ENCODE measurements at regions not wholly inside any gene's neighbourhood (a gene's known extent, or its start where the extent isn't known, plus 50 kb on each side); places are given as distances from the start of the nearest gene placed in this dataset.
"Not testable (repeated sequence)": the region's sequence is repeated elsewhere in the genome, so short reads cannot be mapped to it uniquely, and the experiment has no call there.

DNA sequence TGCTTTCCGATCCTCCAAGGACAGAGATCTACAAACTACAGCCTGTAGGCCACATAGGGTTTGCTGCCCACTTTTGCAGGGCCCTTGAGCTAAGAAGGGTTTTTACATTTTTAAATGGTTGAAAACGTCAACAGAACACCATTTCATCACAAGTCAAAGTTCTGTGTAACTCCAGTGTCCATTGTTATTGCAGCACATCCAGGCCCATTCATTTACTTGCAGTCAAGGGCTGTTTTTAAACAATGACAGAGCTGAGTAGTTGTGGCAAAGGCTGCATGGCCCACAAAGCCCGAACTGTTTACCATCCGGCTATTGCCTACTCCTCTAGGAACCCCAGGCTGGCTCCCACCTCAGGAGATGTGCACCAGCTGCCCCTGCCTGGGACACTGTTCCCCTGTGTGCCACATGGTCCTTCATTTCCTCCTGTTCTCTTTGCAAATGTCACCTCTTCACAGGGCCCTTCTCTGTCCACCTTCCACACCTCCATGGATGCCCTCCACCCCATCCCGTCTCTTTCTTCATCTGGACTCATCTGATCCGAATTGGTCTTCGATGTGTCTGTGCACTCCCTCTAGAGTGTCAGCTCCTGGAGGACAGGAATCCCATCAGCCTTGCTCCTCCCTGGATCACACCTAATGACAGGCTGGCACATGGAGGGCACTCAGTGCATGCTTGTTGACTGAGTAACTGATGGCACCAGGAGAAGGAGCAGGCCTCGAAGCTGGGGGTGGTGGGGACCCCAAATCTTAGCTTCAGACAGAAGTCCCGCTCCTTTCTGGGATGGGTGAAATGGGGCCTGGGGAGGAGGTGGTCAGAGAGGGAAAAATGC is 69.5 kb upstream of the IQSEC1 start:
- no peak for DNase-seq (ENCODE audit: low read depth in 1 of 2, low spot score in 2 of 2)
- H3K9me3 ChIP-seq (replicated peaks), result no peaks in the 10 kb centered on the region
- H3K4me1 ChIP-seq (replicated peaks), result no peaks in the 10 kb centered on the region
- no peaks in the 10 kb centered on the region for H3K27me3 ChIP-seq (replicated peaks)
- H3K27ac ChIP-seq, result no peak overlapping the region
- no peak overlapping the region for H3K4me3 ChIP-seq
- H3K36me3 ChIP-seq, result no peaks in the 10 kb centered on the region

DNA sequence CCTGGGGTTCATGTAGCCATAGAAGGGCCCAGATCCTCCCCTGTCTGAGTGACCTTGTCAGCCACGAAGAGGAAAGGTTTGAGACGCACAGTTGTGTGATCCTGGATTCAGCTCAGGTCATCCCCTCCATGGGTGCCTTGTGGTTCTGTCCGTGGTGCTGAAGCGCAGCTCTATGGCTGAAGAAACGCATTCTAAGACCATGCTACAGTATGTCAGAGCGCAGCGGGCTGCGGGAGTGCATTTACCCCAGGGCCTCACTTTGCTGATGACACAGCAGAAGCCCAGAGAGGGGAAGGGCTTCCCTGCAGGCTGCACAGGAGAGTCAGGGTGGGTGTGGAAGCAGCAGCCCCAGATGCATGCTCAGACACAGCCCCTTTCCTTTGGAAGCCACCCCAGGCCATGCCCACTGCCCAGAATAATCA is 68.8 kb upstream of the IQSEC1 start:
- Histone ChIP-seq H3K4me3 (no peak overlapping the region), H3K27ac (no peak overlapping the region), H3K27me3 (replicated peaks) (no peaks in the 10 kb centered on the region), H3K9me3 (replicated peaks) (no peaks in the 10 kb centered on the region), H3K36me3 (no peaks in the 10 kb centered on the region), H3K4me1 (replicated peaks) (no peaks in the 10 kb centered on the region)
- DNase-seq (ENCODE audit: low read depth in 1 of 2, low spot score in 2 of 2), result no peak

DNA sequence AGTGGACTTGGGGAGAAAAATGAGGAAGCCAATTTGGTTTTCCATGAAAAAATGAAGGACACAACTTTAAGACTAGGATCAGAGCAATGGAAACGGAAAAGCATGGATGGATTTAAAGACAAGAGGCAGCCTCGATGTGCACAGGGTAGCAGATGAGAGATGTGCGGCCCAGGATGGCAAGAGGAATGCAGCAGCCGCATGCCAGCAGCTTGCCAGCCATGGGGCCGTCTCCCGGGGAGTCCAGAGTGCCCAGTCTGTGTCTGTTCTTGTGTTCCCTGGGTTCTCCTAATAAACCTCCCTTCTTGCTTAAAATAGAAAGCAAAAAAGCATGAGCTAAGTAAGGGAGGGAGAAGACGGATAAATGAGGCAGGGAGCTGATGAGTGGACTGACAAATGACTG is 68.0 kb upstream of the IQSEC1 start:
- H3K27me3 ChIP-seq (replicated peaks), result no peaks in the 10 kb centered on the region
- no peaks in the 10 kb centered on the region for H3K9me3 ChIP-seq (replicated peaks)
- no peaks in the 10 kb centered on the region for H3K4me1 ChIP-seq (replicated peaks)
- H3K4me3 ChIP-seq, result no peak overlapping the region
- DNase-seq (ENCODE audit: low read depth in 1 of 2, low spot score in 2 of 2), result no peak
- no peaks in the 10 kb centered on the region for H3K36me3 ChIP-seq
- H3K27ac ChIP-seq, result no peak overlapping the region

DNA sequence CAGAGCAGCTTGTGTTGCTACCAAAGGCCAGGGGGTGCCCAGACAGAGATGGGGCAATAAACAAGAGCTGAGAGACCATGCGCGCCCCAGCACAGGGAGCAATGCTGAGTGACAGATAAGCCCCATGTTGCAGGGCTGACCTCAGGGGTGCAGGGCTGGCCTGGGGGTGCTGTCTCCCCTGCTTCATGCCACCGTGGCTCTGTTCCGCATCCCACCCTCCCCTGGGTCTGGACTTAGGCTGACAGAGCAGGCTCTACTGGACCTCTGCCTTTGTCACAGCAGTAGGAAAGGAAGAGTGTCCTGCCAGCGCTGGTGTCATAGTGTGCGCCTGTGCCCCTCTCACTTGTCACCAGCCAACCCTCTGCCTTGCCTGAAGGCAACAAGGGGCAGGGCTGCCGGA is 67.4 kb upstream of the IQSEC1 start:
- Histone ChIP-seq H3K27me3 (replicated peaks) (no peaks in the 10 kb centered on the region), H3K9me3 (replicated peaks) (no peaks in the 10 kb centered on the region), H3K36me3 (no peaks in the 10 kb centered on the region), H3K4me1 (replicated peaks) (no peaks in the 10 kb centered on the region), H3K4me3 (no peak overlapping the region), H3K27ac (no peak overlapping the region)
- no peak for DNase-seq (ENCODE audit: low read depth in 1 of 2, low spot score in 2 of 2)

DNA sequence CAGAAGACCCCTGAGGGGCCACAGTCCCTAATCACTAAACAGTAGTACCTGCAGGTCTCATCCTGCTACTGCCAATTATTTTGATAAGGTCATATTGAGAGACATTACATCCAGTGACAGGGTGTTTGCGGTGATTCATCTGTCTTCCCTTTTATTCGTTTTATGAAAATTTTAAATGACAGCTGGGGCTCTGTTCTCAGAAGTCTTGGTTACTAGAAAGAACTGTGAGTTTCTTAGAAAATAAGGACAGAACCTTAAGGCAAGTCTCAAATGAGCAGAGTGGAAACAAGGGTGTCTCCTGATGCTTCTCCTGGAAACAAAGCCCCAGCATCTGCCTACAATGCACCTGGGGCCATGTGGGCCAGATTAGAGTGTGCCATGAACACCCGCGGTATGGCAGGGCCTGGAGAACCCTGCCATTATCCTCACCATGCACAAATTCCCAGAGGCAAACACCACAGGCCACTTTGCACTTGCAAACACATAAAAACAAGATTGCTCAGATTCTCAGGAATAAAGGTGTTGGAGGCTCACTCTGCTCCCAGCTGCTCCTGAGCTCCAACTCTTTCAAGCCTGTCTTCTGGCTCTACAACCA is 66.3 kb upstream of the IQSEC1 start:
- no peak for DNase-seq (ENCODE audit: low read depth in 1 of 2, low spot score in 2 of 2)
- no peaks in the 10 kb centered on the region for H3K9me3 ChIP-seq (replicated peaks)
- H3K4me1 ChIP-seq (replicated peaks), result no peaks in the 10 kb centered on the region
- no peaks in the 10 kb centered on the region for H3K36me3 ChIP-seq
- no peak overlapping the region for H3K4me3 ChIP-seq
- H3K27ac ChIP-seq, result no peak overlapping the region
- H3K27me3 ChIP-seq (replicated peaks), result no peaks in the 10 kb centered on the region

DNA sequence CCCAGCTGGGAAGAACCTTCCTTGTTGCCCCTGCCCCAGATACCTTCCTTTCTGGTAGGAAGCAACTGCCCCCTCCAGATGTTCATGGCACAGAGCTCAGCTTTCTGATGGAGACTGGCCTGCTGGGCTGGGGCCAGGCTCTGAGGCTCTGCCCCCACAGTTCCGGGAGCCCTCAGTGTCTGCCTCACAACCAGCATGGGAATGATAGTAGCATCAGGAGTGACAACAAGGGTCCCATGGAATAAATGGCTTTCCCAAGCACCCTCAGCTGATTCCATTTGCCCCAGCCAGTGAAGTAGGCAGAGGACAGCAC is 65.6 kb upstream of the IQSEC1 start:
- H3K27me3 ChIP-seq (replicated peaks), result no peaks in the 10 kb centered on the region
- no peaks in the 10 kb centered on the region for H3K4me1 ChIP-seq (replicated peaks)
- no peaks in the 10 kb centered on the region for H3K9me3 ChIP-seq (replicated peaks)
- H3K36me3 ChIP-seq, result no peaks in the 10 kb centered on the region
- H3K27ac ChIP-seq, result no peak overlapping the region
- no peak for DNase-seq (ENCODE audit: low read depth in 1 of 2, low spot score in 2 of 2)
- H3K4me3 ChIP-seq, result no peak overlapping the region

DNA sequence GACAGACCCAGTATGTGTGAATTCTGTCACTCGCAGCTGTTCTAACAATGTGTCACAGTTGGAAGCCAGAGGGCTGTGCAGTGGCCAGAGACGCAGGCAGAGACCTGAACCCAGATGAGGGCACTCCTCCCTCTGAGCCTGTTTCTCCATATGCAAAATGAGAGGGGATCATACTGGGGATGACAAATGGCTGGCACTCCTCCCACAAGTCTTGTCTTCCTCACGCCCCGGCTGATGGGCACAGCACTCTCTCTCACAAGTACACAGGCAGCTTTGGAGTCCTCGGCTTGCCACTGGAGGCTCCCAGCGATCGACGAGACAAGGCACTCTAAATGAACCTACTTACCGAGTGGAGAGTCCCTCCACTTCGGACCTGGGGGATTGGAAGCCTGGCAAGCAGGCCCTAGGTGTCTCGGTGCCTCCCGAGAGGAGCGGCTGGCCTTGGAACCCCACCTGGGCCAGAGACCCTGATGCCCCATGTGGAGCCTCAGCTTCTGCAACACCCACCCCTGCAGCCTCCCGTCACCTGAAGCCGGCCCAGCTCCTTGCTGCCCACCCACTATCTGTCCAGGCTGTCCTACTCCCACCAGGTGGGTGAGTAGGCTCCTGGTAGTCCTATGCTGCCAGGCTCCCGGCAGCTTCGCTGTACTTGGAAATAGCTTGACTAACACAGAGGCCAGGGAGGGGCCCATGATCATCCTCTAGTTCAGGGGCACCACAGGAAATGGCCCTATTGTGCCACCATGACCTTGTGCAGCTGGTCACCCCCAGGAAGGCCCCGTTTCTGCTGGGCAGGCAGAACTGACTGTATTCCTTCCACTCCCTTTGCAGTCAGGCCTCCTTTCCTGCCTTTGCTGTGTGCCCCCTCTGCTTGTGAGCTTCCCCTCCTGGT is 65.0 kb upstream of the IQSEC1 start:
- Histone ChIP-seq H3K27ac (no peak overlapping the region), H3K36me3 (no peaks in the 10 kb centered on the region), H3K4me1 (replicated peaks) (no peaks in the 10 kb centered on the region), H3K9me3 (replicated peaks) (no peaks in the 10 kb centered on the region), H3K27me3 (replicated peaks) (no peaks in the 10 kb centered on the region), H3K4me3 (no peak overlapping the region)
- DNase-seq (ENCODE audit: low read depth in 1 of 2, low spot score in 2 of 2), result no peak

DNA sequence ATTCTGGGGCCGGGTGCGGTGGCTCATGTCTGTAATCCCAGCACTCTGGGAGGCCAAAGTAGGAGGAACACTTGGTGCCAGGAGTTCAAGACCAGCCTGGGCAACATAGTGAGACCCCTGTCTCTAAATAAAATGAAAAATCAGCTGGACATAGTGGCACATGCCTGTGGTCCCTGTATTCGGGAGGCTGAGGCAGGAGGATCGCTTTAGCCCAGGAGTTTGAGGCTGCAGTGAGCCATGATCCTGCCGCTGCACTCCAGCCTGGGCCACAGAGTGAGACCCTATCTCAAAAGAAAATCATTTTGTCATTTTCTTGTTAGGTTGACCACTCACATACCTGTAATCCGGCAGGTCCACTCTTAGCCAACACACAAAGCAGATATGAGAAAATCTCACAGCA is 63.6 kb upstream of the IQSEC1 start:
- H3K4me3 ChIP-seq; H3K36me3 ChIP-seq; DNase-seq (ENCODE audit: low read depth in 1 of 2, low spot score in 2 of 2); H3K27me3 ChIP-seq (replicated peaks); H3K27ac ChIP-seq; H3K4me1 ChIP-seq (replicated peaks); H3K9me3 ChIP-seq (replicated peaks): not testable (repeated sequence)

DNA sequence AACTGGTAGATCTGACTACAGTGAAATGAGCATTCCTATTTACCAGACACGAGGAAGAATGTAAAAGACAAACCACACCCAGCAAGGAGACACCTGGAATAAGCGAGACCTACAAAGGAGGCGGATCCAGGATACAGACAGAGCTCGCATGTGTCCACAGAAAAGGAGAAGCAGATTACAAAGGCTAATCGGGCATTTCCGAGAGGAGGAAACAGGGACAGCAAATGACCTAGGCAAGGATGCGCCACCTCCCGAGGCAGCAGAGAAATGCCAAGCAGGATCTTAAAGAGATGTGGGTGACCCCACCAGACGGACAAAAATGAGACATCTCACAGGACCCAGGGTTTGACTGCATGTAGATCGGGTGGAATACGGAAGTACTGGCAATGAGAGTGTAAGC is 63.2 kb upstream of the IQSEC1 start:
- Histone ChIP-seq H3K9me3 (replicated peaks) (no peaks in the 10 kb centered on the region), H3K27me3 (replicated peaks) (no peaks in the 10 kb centered on the region), H3K4me3 (no peak overlapping the region), H3K4me1 (replicated peaks) (no peaks in the 10 kb centered on the region), H3K36me3 (no peaks in the 10 kb centered on the region), H3K27ac (no peak overlapping the region)
- no peak for DNase-seq (ENCODE audit: low read depth in 1 of 2, low spot score in 2 of 2)

DNA sequence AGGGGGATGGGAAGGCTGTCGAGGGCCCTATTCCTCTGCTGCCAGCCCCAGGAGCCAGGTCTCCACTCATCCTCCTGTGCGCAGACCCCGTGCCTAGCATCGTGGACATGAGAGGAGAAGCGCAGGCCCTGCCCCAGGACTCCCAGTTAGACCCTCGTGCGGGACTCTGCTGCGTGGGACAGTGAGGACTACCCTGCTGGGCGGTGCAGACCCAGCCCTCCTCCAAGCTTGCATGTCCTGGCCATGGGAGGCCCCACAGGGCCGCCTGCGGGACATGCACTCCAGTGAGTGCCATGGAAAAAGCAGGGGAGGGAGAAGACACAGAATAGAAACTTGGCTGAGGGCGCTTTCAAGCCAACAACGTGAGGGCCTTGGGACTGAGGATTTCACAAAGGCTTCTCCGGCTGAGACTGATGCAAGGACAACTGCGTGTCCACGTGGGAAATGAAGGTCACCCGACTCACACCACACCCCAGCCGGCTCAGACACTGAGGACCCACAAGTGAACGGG is 62.6 kb upstream of the IQSEC1 start:
- Histone ChIP-seq H3K4me3 (no peak overlapping the region), H3K27ac (no peak overlapping the region), H3K36me3 (no peaks in the 10 kb centered on the region), H3K4me1 (replicated peaks) (no peaks in the 10 kb centered on the region), H3K9me3 (replicated peaks) (no peaks in the 10 kb centered on the region), H3K27me3 (replicated peaks) (no peaks in the 10 kb centered on the region)
- no peak for DNase-seq (ENCODE audit: low read depth in 1 of 2, low spot score in 2 of 2)

DNA sequence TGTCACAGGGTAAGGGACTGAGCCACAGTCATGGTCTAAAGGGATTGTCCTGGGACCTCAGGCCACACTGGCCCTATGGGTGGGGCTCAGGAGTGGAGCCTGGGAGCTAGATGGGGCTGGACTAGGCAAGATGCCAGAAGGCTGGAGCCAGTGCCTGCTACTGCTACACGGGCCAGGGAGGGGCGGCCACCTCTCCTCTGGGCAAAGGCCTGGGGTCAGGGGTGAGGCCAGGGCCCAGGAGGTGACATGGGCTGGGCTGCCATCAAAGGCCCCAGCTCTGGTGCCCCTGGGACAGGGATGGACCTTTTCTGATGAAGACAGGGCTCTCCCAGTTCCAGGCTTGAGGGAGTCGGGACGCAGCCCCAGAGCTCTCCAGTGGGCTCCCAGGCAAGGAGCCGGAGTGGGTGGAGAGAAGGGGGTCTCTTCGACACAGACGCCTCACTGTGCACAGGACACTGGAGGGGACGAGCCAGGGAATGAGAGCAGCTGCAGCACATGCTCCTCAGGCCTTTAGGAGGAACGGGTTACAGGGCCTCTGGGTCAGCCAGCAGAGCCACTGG is 62.1 kb upstream of the IQSEC1 start:
- Histone ChIP-seq H3K27me3 (replicated peaks) (no peaks in the 10 kb centered on the region), H3K4me3 (no peak overlapping the region), H3K36me3 (no peaks in the 10 kb centered on the region), H3K4me1 (replicated peaks) (no peaks in the 10 kb centered on the region), H3K9me3 (replicated peaks) (no peaks in the 10 kb centered on the region), H3K27ac (no peak overlapping the region)
- DNase-seq (ENCODE audit: low read depth in 1 of 2, low spot score in 2 of 2), result no peak

DNA sequence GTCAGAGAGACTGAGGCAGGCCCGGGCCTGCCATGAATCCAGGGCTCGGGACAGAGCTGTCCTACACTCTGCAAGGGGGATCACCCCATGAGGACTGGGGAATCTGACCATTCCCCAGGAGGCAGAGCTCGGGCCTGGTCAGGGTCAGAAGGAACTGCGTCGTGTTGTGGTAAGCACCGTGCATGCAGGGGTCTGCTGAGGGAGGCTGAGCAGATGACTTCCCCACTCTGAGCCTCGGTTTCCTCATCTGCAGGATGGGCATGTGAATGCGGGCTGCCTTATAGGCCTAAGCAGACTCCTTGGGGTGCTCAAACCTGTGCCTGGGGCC is 61.6 kb upstream of the IQSEC1 start:
- Histone ChIP-seq H3K27me3 (replicated peaks) (no peaks in the 10 kb centered on the region), H3K9me3 (replicated peaks) (no peaks in the 10 kb centered on the region), H3K27ac (no peak overlapping the region), H3K36me3 (no peaks in the 10 kb centered on the region), H3K4me1 (replicated peaks) (no peaks in the 10 kb centered on the region), H3K4me3 (no peak overlapping the region)
- DNase-seq (ENCODE audit: low read depth in 1 of 2, low spot score in 2 of 2), result no peak

DNA sequence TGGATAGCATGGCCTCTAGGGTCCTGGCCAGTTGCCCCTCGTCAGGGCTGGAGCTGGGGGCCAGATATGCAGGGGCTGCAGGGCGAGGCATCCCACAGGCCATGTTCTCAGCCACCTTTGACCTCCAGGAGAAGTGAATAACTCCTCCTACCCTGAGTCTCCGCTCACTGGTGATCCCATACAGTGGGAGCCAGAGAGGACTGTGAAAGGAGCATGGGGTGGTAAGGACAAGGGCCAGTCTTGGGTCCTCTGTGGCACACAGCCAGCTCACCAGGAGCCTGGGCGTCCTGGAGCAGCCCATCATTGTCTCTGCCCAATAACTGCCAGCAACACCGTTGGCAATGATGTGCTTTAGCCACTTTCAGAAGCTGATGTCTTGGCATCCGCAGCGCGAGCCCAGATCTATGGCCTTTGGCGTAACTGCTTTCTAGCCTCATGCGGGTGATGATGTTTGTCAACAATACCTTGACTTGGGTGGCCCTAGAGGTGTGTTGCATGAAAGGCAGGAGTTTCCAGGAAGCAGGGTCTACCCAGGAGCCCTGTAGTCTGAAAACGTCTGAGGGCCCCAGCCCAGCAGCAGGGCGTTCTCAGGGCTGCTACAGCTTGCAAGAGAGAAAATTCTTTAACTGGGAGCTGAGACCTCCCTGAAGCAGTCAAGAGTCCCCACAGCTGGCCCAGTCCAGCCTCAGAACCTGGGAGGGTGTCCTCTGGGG is 61.1 kb upstream of the IQSEC1 start:
- H3K36me3 ChIP-seq, result no peaks in the 10 kb centered on the region
- no peaks in the 10 kb centered on the region for H3K4me1 ChIP-seq (replicated peaks)
- H3K27me3 ChIP-seq (replicated peaks), result 0 out of 2 replicates have a peak, but pooled peaks cover under 1% of the 10 kb centered on the region
- no peaks in the 10 kb centered on the region for H3K9me3 ChIP-seq (replicated peaks)
- no peak for DNase-seq (ENCODE audit: low read depth in 1 of 2, low spot score in 2 of 2)
- no peak overlapping the region for H3K27ac ChIP-seq
- H3K4me3 ChIP-seq, result no peak overlapping the region
